ENCODE measurements at regions not wholly inside any gene's neighbourhood (a gene's known extent, or its start where the extent isn't known, plus 50 kb on each side); places are given as distances from the start of the nearest gene placed in this dataset.

DNA sequence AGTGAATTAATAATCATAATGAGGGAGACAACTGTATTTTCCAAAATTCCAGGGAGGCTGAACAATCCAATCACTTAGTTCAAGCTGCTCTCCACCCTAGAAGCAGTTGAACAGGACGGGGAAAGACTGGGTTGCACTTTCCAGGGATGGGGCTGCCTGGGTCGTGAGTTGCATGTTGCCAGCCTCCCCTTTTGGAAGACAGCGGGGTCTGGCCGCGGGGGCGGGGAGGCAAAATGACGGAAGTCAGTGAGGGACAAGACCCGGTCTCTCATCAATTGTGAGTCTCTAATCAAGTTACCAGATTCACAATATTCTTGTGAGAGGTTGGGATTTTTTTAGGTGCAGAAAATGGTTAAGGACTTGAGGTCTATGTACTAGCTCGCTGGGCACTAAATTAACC is 484.1 kb downstream of the ZSWIM6 start:
- no peak overlapping the region for H3K4me3 ChIP-seq
- H3K27me3 ChIP-seq: no peaks in the 10 kb centered on the region
- DNase-seq: no peak
- no peaks in the 10 kb centered on the region for H3K36me3 ChIP-seq
- intact Hi-C loops (cut with DNase I): no loop called here
- ATAC-seq: no peak
- H3K27ac ChIP-seq: no peak overlapping the region
- TF ChIP-seq POLR2A (IDR thresholded peaks at IDR 0.05): no peak
- TF ChIP-seq, protein P1, sequence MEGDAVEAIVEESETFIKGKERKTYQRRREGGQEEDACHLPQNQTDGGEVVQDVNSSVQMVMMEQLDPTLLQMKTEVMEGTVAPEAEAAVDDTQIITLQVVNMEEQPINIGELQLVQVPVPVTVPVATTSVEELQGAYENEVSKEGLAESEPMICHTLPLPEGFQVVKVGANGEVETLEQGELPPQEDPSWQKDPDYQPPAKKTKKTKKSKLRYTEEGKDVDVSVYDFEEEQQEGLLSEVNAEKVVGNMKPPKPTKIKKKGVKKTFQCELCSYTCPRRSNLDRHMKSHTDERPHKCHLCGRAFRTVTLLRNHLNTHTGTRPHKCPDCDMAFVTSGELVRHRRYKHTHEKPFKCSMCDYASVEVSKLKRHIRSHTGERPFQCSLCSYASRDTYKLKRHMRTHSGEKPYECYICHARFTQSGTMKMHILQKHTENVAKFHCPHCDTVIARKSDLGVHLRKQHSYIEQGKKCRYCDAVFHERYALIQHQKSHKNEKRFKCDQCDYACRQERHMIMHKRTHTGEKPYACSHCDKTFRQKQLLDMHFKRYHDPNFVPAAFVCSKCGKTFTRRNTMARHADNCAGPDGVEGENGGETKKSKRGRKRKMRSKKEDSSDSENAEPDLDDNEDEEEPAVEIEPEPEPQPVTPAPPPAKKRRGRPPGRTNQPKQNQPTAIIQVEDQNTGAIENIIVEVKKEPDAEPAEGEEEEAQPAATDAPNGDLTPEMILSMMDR (IDR thresholded peaks at IDR 0.05): no peak
- H3K4me1 ChIP-seq: peaks cover 0 to 11% (median 0%) of the 10 kb centered on the region in 4 donors
- no peaks in the 10 kb centered on the region for H3K9me3 ChIP-seq
- WGBS (ENCODE audit: insufficient coverage, low coverage, low lambda C conversion rate, missing lambda C conversion rate): 86% methylated on average over 1 of the region's 9 CpGs

DNA sequence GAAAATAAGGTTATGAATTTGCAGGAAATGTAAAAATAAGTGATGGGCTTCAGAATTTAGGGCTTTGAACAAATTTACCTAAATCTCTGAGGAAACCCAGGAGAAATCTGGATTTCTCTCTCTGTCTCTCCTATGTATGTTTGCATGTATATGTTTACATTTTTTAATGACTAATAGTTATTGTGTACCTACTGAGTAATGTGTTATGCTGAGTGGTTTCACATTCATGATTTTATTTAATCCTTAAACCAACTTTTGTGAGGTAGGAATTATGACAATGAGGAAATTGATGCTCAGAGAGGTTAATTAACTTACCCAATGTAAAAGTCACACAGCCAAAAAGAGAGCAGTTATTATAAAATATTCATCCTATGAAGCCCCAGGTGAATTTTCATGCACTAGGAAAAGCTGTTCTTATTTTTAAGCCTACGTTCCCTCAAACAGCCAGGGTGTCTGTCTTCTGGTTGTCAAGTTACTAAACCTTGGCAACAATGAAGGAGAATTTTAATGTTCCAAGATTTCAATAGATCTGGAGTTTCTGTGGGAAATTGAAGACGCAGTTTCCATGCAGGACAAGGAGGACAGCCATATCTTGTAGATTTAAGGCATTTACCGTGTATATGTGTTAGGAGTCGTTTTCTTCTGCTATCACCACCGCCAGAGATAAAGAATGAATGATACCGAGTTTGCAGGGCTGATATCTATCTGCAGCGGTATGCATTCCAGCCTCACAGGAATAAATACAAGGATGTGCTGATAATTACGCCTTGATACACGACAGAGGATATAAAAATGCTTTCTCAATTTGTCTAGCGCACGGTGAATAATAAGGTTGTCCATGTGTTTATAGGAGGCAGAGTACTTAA is 484.8 kb downstream of the ZSWIM6 start:
- 49% methylated on average over 11 of the region's 11 CpGs for WGBS (ENCODE audit: insufficient coverage, low coverage, low lambda C conversion rate, missing lambda C conversion rate)
- Histone ChIP-seq H3K27me3 (no peaks in the 10 kb centered on the region), H3K4me3 (no peak overlapping the region), H3K4me1 (peaks cover 0 to 11% (median 0%) of the 10 kb centered on the region in 4 donors), H3K36me3 (no peaks in the 10 kb centered on the region), H3K27ac (no peak overlapping the region), H3K9me3 (no peaks in the 10 kb centered on the region)
- no peak for ATAC-seq
- intact Hi-C loops (cut with DNase I): no loop called here
- no peak for DNase-seq
- TF ChIP-seq POLR2A (IDR thresholded peaks at IDR 0.05): no peak
- TF ChIP-seq, protein P1 (IDR thresholded peaks at IDR 0.05): no peak

DNA sequence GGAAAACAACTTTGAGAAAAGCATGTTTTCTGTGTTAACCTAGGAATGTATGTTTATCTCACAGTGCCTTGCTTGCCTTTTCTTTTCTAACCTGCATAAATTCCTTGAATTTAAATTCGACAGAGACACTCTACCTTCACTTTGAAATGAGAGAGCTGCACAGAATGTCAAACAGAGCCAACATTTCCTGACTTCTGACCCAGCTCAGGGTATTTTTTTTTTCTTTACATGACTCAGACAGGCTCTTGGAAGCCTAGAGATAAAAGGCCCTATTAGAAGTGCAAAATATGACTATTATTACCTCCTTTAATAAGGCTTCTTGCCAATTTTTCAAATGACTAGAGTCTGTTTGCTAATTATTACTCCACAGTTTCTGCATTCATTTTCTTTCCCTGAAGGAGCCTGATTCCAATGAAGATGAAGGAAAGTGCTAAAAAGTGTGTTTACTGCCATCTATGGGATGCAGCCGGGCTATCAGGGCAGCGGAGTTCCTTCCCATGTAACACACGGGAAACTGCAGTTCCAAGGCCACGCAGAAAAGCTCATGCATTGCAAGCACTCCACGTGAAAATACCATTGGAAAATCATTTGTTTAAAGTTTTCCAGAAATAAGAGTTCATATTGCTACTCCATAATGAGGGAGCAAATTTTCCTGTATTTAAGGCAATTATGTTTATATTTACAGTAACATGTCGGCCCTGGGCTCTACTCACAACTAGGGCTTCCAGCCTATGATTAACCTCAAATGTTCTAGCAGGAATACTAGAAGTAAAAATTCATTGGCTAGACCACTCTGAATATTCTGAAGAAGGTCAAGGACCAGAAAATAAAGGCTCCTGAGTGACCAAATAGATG is 485.6 kb downstream of the ZSWIM6 start:
- H3K4me3 ChIP-seq: no peak overlapping the region
- TF ChIP-seq, protein P1 (IDR thresholded peaks at IDR 0.05): peak; percentile 63 to 76 (median 68)
- TF ChIP-seq POLR2A (IDR thresholded peaks at IDR 0.05): no peak
- WGBS (ENCODE audit: insufficient coverage, low coverage, low lambda C conversion rate, missing lambda C conversion rate): 13% methylated on average over 7 of the region's 7 CpGs
- H3K36me3 ChIP-seq: no peaks in the 10 kb centered on the region
- no peak overlapping the region for H3K27ac ChIP-seq
- H3K9me3 ChIP-seq: no peaks in the 10 kb centered on the region
- peaks cover 0 to 11% (median 0%) of the 10 kb centered on the region in 4 donors for H3K4me1 ChIP-seq
- DNase-seq: peak in 2 of 3 donors; percentile 51 to 52
- peak; percentile 86 to 96 (median 93) for ATAC-seq
- intact Hi-C loops (cut with DNase I): no loop called here
- H3K27me3 ChIP-seq: no peaks in the 10 kb centered on the region

DNA sequence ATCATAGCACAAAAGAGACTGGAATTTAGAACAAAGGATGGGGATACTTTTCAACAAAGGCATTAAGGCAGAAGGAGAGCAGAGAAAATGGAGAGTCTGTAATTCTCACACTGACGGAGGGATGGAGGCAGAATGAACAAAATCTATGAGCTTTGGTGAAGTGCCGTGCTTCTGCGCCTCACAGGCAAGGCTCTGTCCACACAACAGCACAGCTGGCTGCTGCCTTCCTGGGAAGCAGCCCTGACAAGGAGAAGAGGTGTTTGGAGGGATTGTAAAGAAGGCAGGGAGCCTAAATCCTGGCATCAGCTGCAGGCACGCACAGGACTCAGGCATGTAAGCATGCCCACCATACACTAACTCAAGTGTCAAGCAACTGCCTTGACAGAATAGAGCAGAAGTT is 485.2 kb upstream of the KIF2A start:
- Histone ChIP-seq H3K27ac (no peak overlapping the region), H3K9me3 (no peaks in the 10 kb centered on the region), H3K36me3 (no peaks in the 10 kb centered on the region), H3K4me1 (peaks cover 0 to 5% (median 0%) of the 10 kb centered on the region in 4 donors), H3K4me3 (no peak overlapping the region), H3K27me3 (no peaks in the 10 kb centered on the region)
- TF ChIP-seq, protein P1 (IDR thresholded peaks at IDR 0.05): no peak
- no peak for TF ChIP-seq POLR2A (IDR thresholded peaks at IDR 0.05)
- ATAC-seq (no peak), DNase-seq (no peak)
- intact Hi-C loops (cut with DNase I): no loop called here
- WGBS (ENCODE audit: insufficient coverage, low coverage, low lambda C conversion rate, missing lambda C conversion rate): 79% methylated on average over 4 of the region's 4 CpGs
